ENCODE measurements at regions not wholly inside any gene's neighbourhood (a gene's known extent, or its start where the extent isn't known, plus 50 kb on each side); places are given as distances from the start of the nearest gene placed in this dataset.

DNA sequence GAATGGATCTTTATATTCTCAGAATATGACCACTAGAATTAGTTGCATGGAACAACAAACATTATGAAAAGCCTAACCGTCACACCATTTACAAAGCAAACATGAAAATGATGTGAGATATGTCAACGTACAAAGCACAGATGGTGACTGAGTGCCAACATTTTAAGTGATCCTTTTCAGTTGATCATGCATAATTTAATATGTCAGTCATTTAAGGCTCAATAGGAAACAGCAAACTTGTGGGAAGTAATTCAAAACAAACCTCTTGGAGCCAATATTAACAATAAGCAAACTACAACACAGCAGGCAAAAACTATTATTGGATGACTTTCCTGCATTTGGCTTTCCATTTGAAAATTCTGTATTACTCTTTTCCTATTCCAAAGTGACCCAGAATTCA lies 277.6 kb downstream of the SLITRK6 start:
- 64 to 78% (median 69%) methylated on average over 2 of the region's 2 CpGs for WGBS, 5 donors
- no peak overlapping the region for H3K4me3 ChIP-seq
- H3K4me1 ChIP-seq = no peaks in the 10 kb centered on the region
- DNase-seq = no peak
- no peak overlapping the region for H3K27ac ChIP-seq
- H3K36me3 ChIP-seq = no peaks in the 10 kb centered on the region
- no peaks in the 10 kb centered on the region for H3K9me3 ChIP-seq
- intact Hi-C loops (cut with DNase I; ENCODE audit: low total_unique reads) = no loop called here
- H3K27me3 ChIP-seq (replicated peaks in 1 of 7) = no peaks in the 10 kb centered on the region
- TF ChIP-seq, protein P1, sequence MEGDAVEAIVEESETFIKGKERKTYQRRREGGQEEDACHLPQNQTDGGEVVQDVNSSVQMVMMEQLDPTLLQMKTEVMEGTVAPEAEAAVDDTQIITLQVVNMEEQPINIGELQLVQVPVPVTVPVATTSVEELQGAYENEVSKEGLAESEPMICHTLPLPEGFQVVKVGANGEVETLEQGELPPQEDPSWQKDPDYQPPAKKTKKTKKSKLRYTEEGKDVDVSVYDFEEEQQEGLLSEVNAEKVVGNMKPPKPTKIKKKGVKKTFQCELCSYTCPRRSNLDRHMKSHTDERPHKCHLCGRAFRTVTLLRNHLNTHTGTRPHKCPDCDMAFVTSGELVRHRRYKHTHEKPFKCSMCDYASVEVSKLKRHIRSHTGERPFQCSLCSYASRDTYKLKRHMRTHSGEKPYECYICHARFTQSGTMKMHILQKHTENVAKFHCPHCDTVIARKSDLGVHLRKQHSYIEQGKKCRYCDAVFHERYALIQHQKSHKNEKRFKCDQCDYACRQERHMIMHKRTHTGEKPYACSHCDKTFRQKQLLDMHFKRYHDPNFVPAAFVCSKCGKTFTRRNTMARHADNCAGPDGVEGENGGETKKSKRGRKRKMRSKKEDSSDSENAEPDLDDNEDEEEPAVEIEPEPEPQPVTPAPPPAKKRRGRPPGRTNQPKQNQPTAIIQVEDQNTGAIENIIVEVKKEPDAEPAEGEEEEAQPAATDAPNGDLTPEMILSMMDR (IDR thresholded peaks at IDR 0.05 in 8 of 11, conservative IDR thresholded peaks at IDR 0.05 in 3 of 11) = no peak
- TF ChIP-seq POLR2A (IDR thresholded peaks at IDR 0.05) = no peak
- TF ChIP-seq POLR2AphosphoS5 (IDR thresholded peaks at IDR 0.05) = no peak

DNA sequence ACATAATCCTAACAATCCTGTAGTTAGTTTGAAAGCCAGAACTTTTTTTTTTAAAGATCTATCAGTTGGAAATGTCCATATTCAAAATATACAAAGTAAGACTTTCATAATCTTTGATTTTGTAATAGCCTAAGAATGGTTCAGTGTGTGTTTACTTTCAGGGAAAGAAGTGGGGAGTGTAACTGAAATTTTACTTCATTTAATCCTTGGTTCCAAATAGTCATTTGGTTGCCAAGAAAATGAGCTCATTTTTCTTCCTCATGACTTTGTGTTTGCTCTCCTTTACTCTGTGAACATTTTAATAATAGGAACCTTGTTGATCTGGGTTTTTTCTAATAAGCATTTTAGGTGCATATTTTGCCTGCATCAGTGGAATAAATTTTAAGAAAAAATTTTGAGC lies 278.8 kb downstream of the SLITRK6 start:
- H3K9me3 ChIP-seq = peaks cover 0 to 6% (median 0%) of the 10 kb centered on the region in 8 donors
- H3K27me3 ChIP-seq (replicated peaks in 1 of 7) = no peaks in the 10 kb centered on the region
- intact Hi-C loops (cut with DNase I; ENCODE audit: low total_unique reads) = no loop called here
- H3K27ac ChIP-seq = no peak overlapping the region
- no peaks in the 10 kb centered on the region for H3K4me1 ChIP-seq
- TF ChIP-seq POLR2AphosphoS5 (IDR thresholded peaks at IDR 0.05) (no peak), POLR2A (IDR thresholded peaks at IDR 0.05) (no peak)
- TF ChIP-seq, protein P1 (IDR thresholded peaks at IDR 0.05 in 8 of 11, conservative IDR thresholded peaks at IDR 0.05 in 3 of 11) = no peak
- no peak overlapping the region for H3K4me3 ChIP-seq
- DNase-seq = no peak
- H3K36me3 ChIP-seq = no peaks in the 10 kb centered on the region

DNA sequence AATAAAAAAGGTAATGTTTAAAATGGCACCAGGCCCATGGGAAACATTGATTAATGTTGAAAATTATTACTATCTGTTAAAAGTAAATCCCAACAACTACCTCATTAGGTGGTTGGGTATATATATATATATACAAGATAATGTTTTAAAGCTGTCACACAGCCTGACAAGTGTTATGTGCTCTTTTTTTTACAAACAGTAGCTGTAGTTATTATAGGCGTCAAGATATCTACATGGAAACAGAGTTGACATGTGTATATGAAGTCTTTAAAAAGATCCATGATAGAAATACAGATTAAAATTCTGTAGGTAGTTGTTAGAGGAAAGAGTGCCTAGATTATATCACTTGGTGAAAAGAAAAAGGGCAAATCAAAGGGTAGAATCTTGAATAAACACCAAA lies 279.9 kb downstream of the SLITRK6 start:
- DNase-seq = no peak
- intact Hi-C loops (cut with DNase I; ENCODE audit: low total_unique reads) = no loop called here
- no peak for TF ChIP-seq POLR2A (IDR thresholded peaks at IDR 0.05)
- TF ChIP-seq POLR2AphosphoS5 (IDR thresholded peaks at IDR 0.05) = no peak
- TF ChIP-seq, protein P1 (IDR thresholded peaks at IDR 0.05 in 8 of 11, conservative IDR thresholded peaks at IDR 0.05 in 3 of 11) = no peak
- H3K9me3 ChIP-seq = peaks cover 0 to 6% (median 0%) of the 10 kb centered on the region in 8 donors
- H3K4me1 ChIP-seq = no peaks in the 10 kb centered on the region
- H3K27me3 ChIP-seq (replicated peaks in 1 of 7) = no peaks in the 10 kb centered on the region
- no peak overlapping the region for H3K27ac ChIP-seq
- no peak overlapping the region for H3K4me3 ChIP-seq
- 48 to 98% (median 79%) methylated on average over 1 of the region's 1 CpG for WGBS, 5 donors
- H3K36me3 ChIP-seq = no peaks in the 10 kb centered on the region

DNA sequence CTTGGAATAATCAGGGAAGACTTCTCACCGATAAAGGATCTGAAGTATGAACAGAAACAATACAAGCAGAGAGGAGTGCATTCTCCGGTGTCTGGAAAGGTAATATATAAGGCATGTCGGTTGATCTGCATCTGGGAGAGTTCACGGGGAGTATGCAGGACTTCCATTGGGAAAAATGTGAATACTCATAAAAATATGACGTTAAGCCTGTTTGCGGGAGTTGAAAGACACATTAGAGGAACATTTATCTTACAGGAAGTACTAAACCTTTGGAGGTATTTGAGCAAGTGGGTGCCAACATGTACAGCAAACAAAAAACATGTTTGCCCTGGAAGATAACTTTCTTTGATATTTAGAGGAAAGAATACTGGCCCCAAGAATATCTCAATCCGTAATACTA lies 286.8 kb downstream of the SLITRK6 start:
- TF ChIP-seq, protein P1 (IDR thresholded peaks at IDR 0.05 in 8 of 11, conservative IDR thresholded peaks at IDR 0.05 in 3 of 11) = no peak
- no peak for TF ChIP-seq POLR2AphosphoS5 (IDR thresholded peaks at IDR 0.05)
- no peak for TF ChIP-seq POLR2A (IDR thresholded peaks at IDR 0.05)
- no peaks in the 10 kb centered on the region for H3K27me3 ChIP-seq (replicated peaks in 1 of 7)
- H3K36me3 ChIP-seq = no peaks in the 10 kb centered on the region
- no peak overlapping the region for H3K27ac ChIP-seq
- H3K9me3 ChIP-seq = peaks cover 0 to 10% (median 0%) of the 10 kb centered on the region in 8 donors
- 85 to 91% (median 90%) methylated on average over 7 of the region's 7 CpGs for WGBS, 5 donors
- intact Hi-C loops (cut with DNase I; ENCODE audit: low total_unique reads) = no loop called here
- H3K4me1 ChIP-seq = no peaks in the 10 kb centered on the region
- no peak for DNase-seq
- H3K4me3 ChIP-seq = no peak overlapping the region
